Amygdala (tissue), 56 donors: ENCODE measurements at regions not wholly inside any gene's neighbourhood (a gene's known extent, or its start where the extent isn't known, plus 50 kb on each side); places are given as distances from the start of the nearest gene placed in this dataset.

Experiments
- DNase-seq, 56 donors: peaks; one replicate each; lab custom pipeline; 2025; lab: John Stamatoyannopoulos, UW

DNA sequence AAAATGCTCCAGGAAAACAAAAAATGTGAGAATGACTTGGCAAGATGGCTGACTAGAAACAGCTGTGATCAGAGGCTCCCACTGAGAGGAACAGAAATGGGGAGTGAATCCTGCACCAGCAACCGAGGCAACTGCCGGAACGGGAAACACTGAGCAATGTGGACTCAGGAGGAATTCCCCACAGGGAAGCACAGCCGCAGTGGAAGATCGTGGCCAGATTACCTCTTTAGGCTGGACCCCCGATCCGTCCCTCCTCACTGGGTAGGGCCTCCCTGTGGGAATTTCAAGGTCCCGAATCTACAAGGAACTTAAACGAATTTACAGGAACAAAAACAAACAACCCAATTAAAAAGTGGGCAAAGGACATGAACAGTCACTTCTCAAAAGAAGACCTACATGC, 385.2 kb upstream of the MCTP2 start:
- DNase-seq = no peak

DNA sequence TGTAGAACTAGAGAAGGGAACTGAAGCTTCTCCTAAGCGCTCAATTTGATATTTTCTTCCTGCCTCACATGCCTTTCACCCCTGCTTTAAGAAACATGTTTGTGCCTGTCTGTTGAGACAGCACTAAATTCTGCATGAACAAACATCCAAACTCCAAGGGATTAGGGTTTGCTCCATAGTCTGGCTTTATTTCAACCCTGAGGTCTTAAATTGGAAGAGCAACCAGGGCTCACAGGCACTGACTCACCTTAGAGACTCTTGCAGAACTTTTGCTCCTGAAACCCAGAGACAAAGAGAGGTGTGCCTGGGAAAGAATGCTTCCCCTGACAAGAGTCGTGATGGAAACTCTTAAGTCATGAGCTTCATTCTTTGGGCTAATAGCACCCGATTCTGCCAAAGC, 393.9 kb upstream of the MCTP2 start:
- DNase-seq = no peak

- no peak for DNase-seq
Measured at GRCh38 chr15:93835344-93835743, 396.0 kb upstream of the MCTP2 start.

GRCh38 chr15:93831641-93832040, 399.7 kb upstream of the MCTP2 start:
- no peak for DNase-seq

DNA sequence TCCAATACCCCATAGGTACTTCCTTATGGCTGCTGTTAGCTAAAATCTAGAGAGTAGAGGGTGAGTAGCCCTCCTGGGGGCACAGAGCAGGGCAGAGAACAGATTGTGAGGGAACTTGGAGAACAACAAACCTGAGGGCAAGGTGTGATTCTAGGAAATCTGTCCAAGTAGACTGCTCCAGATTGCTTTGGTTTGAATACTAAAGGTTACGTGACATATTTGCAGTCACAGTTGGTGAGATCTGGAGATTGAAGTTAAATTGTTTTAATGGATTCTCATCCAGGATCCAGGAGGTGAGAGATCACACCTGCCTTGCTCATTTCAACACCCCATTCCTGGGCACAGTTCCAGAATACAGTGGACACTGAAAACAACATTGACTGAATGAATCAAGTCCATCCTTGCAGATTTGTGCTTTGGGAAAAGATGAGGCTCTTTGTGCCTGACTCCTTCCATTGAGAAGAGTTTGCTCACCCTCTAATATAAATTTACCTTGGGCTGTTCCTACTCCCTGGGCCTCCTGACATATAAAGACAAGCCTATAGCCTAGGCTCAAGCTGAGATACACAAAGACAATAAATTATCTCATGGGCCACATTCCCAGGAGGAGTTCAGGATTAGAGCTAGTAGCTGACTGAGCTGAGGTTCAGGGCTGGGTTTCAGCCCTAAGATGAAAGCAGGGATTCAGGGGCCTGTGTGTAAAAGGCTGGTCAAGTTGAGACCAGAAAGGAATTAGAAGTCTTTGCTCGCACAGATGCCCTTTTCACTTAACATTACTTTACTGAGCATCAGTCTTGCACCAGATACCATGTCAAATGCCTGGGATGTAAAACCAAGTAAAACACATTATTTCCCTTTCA, 400.9 kb upstream of the MCTP2 start:
- no peak for DNase-seq

DNA sequence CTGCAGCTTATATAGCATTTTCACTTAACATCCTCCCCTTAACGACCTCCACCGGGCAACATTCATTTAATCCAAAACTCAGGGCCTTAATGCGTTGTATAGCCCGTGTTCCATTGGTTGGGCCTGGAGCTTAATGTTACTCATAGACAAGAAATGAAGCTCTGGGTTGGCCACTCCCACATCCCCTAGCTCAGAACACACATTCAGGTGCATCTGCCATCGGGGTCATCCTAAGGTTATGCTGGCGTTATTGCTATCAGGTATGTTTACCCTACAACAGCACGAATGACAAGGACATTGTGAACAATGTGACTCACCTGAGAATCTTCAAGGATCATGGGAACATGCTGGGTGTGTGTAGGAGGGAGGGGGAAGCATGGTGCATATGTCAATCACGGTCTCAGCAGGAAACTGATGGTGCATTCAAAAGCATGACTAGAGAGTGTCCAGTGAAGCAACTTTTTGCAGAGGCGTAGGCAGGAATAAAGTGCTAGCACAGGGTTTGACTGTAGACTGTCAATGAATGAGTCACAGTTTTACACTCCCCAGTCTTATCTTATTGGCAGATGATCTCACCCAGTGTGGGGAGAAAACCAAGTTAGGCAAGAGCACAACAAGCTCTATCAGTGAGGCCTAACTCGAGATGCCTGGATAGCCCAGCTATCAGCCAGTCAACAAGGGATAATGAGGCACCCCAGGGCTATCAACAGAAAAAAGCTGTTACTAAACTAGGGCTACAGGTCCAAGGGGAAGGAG, 402.1 kb upstream of the MCTP2 start:
- DNase-seq = peak in 4 of 56 donors; percentile 1 to 21 (median 6)

DNA sequence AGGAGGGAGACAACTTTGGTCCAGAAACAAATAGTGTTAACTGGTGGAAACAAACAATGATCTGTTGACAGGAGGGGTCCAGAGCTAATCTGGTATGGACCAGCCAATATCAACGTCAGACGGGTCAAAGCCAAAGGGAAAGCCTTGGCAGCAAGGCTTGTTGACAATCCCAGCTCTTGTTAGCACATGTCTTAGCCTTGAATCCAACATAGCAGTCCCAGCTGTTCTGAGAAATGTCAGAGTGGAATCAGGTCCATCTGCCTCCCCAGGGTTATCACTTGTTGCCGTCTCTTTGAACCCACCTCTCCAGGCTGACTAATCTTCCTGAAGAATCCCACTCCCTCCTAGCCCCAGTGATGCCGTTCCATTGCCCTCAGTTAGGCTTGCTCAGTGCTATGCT, 404.6 kb upstream of the MCTP2 start:
- no peak for DNase-seq

DNA sequence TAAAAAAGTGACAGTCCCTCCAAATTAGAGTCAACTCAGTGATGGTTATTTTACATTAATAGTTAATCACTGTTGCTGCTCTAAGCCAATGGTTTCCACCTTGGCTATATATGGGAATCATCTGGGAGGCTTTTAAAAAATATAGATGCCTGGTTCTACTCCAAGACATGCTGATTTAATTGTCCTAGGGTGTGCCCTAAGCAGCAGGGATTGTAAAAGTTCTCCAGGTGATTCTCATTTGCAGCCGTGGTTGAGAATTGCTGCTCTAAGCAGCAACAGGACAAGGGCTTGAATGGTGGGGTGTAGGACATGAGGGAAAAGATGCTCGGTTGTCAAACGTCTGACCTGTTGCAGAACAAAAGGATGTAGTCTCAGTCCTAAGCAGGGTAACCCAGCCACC, 405.1 kb upstream of the MCTP2 start:
- no peak for DNase-seq

DNA sequence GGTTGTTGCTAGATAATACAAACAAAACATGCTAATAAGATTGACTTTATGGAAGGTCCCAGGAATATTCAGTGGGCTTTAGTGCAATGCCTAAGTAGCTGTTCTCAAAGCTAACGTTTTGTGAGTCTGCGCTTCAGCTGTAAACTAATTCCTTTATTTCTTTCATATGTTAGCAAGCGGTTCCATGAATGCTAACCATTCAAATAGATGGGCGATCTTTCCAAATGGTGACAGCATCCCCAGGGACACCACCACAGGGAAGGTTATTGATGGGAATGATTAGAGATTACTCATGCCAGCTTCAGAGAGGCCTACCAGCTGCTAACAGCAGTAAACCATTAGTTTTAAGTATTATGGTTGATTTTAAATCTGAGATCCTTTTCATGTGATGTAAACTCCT, 405.7 kb upstream of the MCTP2 start:
- DNase-seq = no peak

DNA sequence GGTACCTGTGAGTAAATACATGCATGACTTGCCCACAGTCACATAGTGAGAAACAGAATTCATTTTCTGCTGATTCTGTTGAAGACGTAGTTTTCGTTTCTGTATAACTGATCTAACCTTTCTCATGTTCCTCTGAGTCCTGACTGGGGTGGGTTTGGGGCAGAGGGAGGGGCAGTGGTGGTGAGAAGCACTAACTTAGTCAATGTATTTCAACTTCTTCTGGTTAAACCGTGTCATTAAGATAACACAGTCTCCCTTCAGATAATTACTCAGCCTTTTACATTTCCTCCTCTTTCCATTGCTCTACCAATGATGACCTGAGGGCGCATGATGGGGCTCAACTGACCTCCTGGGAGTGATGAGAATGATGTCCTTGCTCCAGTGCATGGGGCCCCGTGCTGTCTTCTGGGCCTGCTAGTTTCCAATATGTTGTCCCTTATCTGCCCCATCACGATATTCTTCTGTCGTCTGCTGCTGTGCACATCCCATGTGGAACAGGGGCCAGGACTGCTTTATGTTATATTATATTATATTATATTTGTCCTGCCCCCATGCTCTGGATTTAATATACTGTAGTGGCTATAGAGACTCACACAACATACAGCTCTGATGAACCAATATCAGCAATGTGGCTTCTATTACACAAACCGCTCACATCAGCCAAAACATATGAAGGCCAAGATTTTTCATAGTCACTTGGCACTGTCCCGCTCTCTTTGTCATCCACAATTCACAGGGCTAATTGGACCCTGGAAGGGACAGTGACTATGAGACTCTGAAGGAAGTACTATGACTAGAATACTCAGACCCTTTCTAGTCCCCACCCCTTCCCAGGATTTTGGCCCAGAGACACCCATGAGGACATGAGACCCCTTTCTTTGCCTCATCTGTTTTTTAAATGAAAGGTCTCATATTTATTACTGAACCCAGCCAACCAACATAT, 407.1 kb upstream of the MCTP2 start:
- DNase-seq = no peak

GRCh38 chr15:93820566-93820965, 410.8 kb upstream of the MCTP2 start:
- no peak for DNase-seq

- no peak for DNase-seq
Measured at GRCh38 chr15:93819826-93820225, 411.5 kb upstream of the MCTP2 start.

- no peak for DNase-seq
Measured at GRCh38 chr15:93816815-93817214, 414.5 kb upstream of the MCTP2 start.

DNA sequence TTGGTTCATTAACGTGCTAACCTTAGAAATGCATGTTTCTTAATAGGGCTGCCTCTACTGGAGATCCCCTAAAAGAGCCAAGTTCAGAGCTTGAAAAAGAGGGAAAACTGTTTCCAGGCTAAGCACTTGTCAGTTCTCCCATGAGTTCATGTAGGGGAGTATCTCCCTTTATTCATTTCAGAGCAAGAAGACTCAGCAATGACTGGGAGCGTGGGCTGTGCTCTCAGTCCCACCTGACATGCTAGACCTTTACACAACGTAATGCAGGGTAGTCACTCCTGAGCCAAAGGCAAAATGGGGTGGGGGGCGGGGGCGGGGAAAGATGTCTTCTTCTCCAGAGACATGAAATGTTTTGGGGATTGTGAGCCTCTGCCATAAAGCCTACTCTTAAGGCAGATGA, 420.1 kb upstream of the MCTP2 start:
- no peak for DNase-seq

DNA sequence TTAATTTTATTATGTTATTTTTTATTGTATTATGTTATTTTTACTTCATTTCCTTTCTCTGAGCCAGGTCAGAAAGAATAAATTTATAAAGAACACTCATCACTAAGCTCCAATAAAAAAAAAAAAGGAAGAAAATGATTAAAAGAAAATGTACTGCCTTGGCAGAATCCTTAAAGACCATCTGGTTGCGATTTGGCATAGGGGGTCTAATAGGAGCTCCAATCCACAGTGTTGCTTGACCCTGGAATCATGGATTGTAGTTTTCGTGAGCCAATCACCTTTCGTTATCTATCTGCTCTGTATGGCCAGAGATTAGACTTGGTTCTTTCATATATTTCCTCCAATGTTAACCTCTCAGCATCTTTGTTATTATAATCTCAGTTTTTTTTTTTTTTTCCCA, 421.8 kb upstream of the MCTP2 start:
- no peak for DNase-seq

DNA sequence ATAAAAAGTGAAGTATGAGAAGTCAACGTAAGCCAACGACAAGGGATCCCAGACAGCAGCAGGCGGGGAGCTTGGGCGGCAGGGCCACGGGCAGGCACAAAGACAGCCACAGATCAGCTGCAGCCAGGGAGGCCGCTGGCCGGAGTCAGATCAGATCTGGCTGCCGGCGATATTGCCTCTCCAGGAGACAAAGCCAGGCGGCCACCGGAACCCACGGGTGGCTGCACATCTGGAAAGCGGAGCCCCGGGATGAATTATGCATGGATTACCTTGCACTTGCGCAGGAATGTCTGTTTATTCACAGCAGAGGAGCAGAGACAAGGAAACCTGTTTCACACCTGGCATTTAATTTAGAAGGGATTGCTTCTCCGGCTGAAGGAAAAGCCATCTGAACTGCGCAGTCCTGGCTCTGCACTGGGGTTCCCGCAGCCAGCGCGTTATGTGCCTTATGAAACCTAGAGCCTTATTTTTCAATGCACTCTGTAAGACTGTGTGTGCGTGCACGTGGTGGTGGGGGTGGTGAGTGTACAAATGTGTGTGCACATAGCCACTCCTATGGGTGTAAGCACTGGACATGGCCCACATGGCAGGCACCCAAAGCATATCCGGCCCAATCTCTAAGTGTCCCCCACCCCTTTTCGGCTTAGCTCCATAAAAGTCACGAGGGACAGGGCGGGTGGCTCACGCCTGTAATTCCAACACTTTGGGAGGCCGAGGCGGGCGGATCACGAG, 427.8 kb upstream of the MCTP2 start:
- no peak for DNase-seq

- no peak for DNase-seq
Measured at GRCh38 chr15:93801206-93801605, 430.2 kb upstream of the MCTP2 start.

DNA sequence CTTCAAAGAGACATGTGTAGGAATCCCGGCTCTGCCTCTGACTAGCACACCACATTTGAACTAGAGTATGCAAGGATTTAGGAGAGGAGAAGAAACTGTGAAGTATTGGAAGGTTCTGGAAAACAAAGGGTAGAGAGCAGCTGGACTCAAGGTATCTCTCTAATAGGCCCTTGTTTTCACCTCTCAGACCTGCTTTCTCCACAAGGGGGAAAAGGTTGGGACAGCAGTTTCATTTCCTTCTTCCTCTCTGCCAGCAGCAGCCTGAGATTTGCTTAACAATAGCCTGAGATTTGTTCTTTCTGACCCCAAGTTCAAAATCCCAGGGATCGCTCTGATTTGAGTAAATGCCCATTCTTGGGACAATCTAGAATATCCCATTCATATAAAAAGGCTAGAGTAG, 430.6 kb upstream of the MCTP2 start:
- no peak for DNase-seq

DNA sequence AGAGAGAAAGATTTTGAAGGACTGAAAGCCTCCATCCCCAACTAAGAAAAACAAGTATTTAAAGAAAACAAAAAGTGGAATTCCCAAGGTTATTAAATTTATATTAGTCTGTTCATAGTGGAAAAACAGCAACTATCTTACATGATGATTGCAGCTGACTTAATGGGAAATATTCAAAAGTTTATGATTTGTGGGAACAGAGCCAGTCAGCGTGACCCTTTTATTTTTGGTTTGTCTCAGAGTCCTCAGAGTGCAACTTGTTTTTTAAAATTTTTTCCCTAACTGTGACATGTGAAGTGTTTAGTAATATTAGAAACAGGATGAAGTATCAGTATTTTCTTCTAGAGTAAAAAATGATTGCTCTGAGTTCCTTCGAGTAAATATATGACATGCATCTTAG, 441.9 kb upstream of the MCTP2 start:
- DNase-seq = no peak

GRCh38 chr15:93780073-93780472, 451.3 kb upstream of the MCTP2 start:
- no peak for DNase-seq
